Skeletal muscle satellite cell (primary cell): ENCODE measurements at regions not wholly inside any gene's neighbourhood (a gene's known extent, or its start where the extent isn't known, plus 50 kb on each side); places are given as distances from the start of the nearest gene placed in this dataset.
"Not testable (repeated sequence)": the region's sequence is repeated elsewhere in the genome, so short reads cannot be mapped to it uniquely, and the experiment has no call there.

Experiments used
- H3K27me3 ChIP-seq: 2 replicates; pipeline ENCODE4 v1.7.0; 2013; ENCODE audit warnings: low read length; ENCODE audit not compliant: control insufficient read depth, insufficient read depth
- H3K36me3 ChIP-seq: 2 replicates; pipeline ENCODE4 v1.7.0; 2013; ENCODE audit warnings: mild to moderate bottlenecking, control low read depth, low read length; ENCODE audit not compliant: insufficient read depth
- H3K4me1 ChIP-seq: 2 replicates; pipeline ENCODE4 v1.7.0; 2013; ENCODE audit warnings: low read length; ENCODE audit not compliant: control insufficient read depth, insufficient read depth
- H3K4me2 ChIP-seq: 2 replicates; pipeline ENCODE4 v1.7.0; 2013; ENCODE audit warnings: mild to moderate bottlenecking, low read length
- H3K4me3 ChIP-seq: 2 replicates; pipeline ENCODE4 v1.7.0; 2013; ENCODE audit warnings: low read length
- H3K9ac ChIP-seq: 2 replicates; pipeline ENCODE4 v1.7.0; 2013; ENCODE audit warnings: mild to moderate bottlenecking, low read depth, low read length, moderate library complexity
- H3K9me3 ChIP-seq: replicated peaks from 2 replicates; pipeline ENCODE4 v1.7.0; 2013; ENCODE audit warnings: mild to moderate bottlenecking, control low read depth, low read length

GRCh38 chr3:87101861-87102625 is 111.1 kb upstream of the VGLL3 start:
- Histone ChIP-seq H3K4me1 (no peaks in the 10 kb centered on the region), H3K36me3 (no peaks in the 10 kb centered on the region), H3K9me3 (no peaks in the 10 kb centered on the region)

GRCh38 chr3:87097733-87098132 is 106.8 kb upstream of the VGLL3 start:
- H3K27me3 ChIP-seq, H3K4me2 ChIP-seq, H3K36me3 ChIP-seq, H3K9me3 ChIP-seq, H3K4me3 ChIP-seq, H3K9ac ChIP-seq, H3K4me1 ChIP-seq: not testable (repeated sequence)

More at GRCh38 chr3:87101861-87102625, 111.1 kb upstream of the VGLL3 start:
- no peaks in the 10 kb centered on the region for H3K27me3 ChIP-seq
- no peak overlapping the region for H3K4me2 ChIP-seq
- H3K4me3 ChIP-seq = no peak overlapping the region
- H3K9ac ChIP-seq = no peak overlapping the region

- H3K9me3 ChIP-seq = no peaks in the 10 kb centered on the region
- peaks cover 25% of the 10 kb centered on the region for H3K4me1 ChIP-seq
- no peaks in the 10 kb centered on the region for H3K36me3 ChIP-seq
- H3K9ac ChIP-seq = peak overlapping the region; percentile 89
- H3K27me3 ChIP-seq = no peaks in the 10 kb centered on the region
- peak overlapping the region; percentile 100 for H3K4me2 ChIP-seq
- no peak overlapping the region for H3K4me3 ChIP-seq
These were observed 99.7 kb upstream of the VGLL3 start for GRCh38 chr3:87090631-87091030.

- Histone ChIP-seq H3K9me3 (no peaks in the 10 kb centered on the region), H3K27me3 (no peaks in the 10 kb centered on the region), H3K4me2 (peak overlapping the region; percentile 100), H3K9ac (peak overlapping the region; percentile 89), H3K36me3 (no peaks in the 10 kb centered on the region), H3K4me1 (peaks cover 25% of the 10 kb centered on the region), H3K4me3 (peak overlapping the region; percentile 80)
These were observed 98.3 kb upstream of the VGLL3 start for GRCh38 chr3:87088993-87089841.

GRCh38 chr3:87088430-87088992 is 97.6 kb upstream of the VGLL3 start:
- Histone ChIP-seq H3K4me2 (peak overlapping the region; percentile 100), H3K4me3 (peak overlapping the region; percentile 80), H3K9me3 (no peaks in the 10 kb centered on the region), H3K36me3 (no peaks in the 10 kb centered on the region), H3K27me3 (no peaks in the 10 kb centered on the region), H3K9ac (peak overlapping the region; percentile 89), H3K4me1 (peaks cover 25% of the 10 kb centered on the region)

- Histone ChIP-seq H3K36me3 (no peaks in the 10 kb centered on the region), H3K9me3 (no peaks in the 10 kb centered on the region), H3K27me3 (no peaks in the 10 kb centered on the region), H3K4me2 (no peak overlapping the region), H3K9ac (no peak overlapping the region), H3K4me1 (peaks cover 11% of the 10 kb centered on the region), H3K4me3 (no peak overlapping the region)
These were observed 93.9 kb upstream of the VGLL3 start for GRCh38 chr3:87084868-87085267.

GRCh38 chr3:87082796-87083440 is 92.0 kb upstream of the VGLL3 start:
- Histone ChIP-seq H3K4me1 (no peaks in the 10 kb centered on the region), H3K36me3 (no peaks in the 10 kb centered on the region), H3K4me2 (peak overlapping the region; percentile 53), H3K4me3 (peak overlapping the region; percentile 16), H3K27me3 (no peaks in the 10 kb centered on the region), H3K9me3 (no peaks in the 10 kb centered on the region), H3K9ac (no peak overlapping the region)

GRCh38 chr3:87077355-87077754 is 86.4 kb upstream of the VGLL3 start:
- H3K9ac ChIP-seq = no peak overlapping the region
- no peak overlapping the region for H3K4me3 ChIP-seq
- no peaks in the 10 kb centered on the region for H3K27me3 ChIP-seq
- H3K4me1 ChIP-seq = peaks cover 9% of the 10 kb centered on the region
- H3K36me3 ChIP-seq = no peaks in the 10 kb centered on the region
- no peaks in the 10 kb centered on the region for H3K9me3 ChIP-seq
- H3K4me2 ChIP-seq = no peak overlapping the region

GRCh38 chr3:87076946-87077345 is 86.0 kb upstream of the VGLL3 start:
- no peak overlapping the region for H3K9ac ChIP-seq
- H3K4me2 ChIP-seq = no peak overlapping the region
- H3K27me3 ChIP-seq = no peaks in the 10 kb centered on the region
- no peaks in the 10 kb centered on the region for H3K36me3 ChIP-seq
- H3K4me3 ChIP-seq = no peak overlapping the region
- H3K4me1 ChIP-seq = peaks cover 9% of the 10 kb centered on the region
- no peaks in the 10 kb centered on the region for H3K9me3 ChIP-seq

- Histone ChIP-seq H3K4me3 (no peak overlapping the region), H3K4me1 (peaks cover 9% of the 10 kb centered on the region), H3K9me3 (no peaks in the 10 kb centered on the region), H3K27me3 (no peaks in the 10 kb centered on the region), H3K4me2 (no peak overlapping the region), H3K9ac (no peak overlapping the region), H3K36me3 (no peaks in the 10 kb centered on the region)
These were observed 82.7 kb upstream of the VGLL3 start for GRCh38 chr3:87073496-87074145.

GRCh38 chr3:87072446-87072845 is 81.5 kb upstream of the VGLL3 start:
- peaks cover 8% of the 10 kb centered on the region for H3K4me1 ChIP-seq
- H3K4me3 ChIP-seq = no peak overlapping the region
- no peaks in the 10 kb centered on the region for H3K27me3 ChIP-seq
- H3K4me2 ChIP-seq = no peak overlapping the region
- no peaks in the 10 kb centered on the region for H3K9me3 ChIP-seq
- no peaks in the 10 kb centered on the region for H3K36me3 ChIP-seq
- H3K9ac ChIP-seq = no peak overlapping the region
